ENCODE measurements at regions not wholly inside any gene's neighbourhood (a gene's known extent, or its start where the extent isn't known, plus 50 kb on each side); places are given as distances from the start of the nearest gene placed in this dataset.

- TF ChIP-seq CTCF (IDR thresholded peaks at IDR 0.05; ENCODE audit: borderline replicate concordance, extremely low read depth, low read length, poor library complexity, severe bottlenecking) (no peak), EZH2 (IDR thresholded peaks at IDR 0.05; ENCODE audit: borderline replicate concordance, low read depth, low read length, severe bottlenecking) (no peak)
These were observed 266.8 kb downstream of the TLE3 start for GRCh38 chr15:69830876-69831275.
